ENCODE measurements at regions not wholly inside any gene's neighbourhood (a gene's known extent, or its start where the extent isn't known, plus 50 kb on each side); places are given as distances from the start of the nearest gene placed in this dataset.

GRCh38 chr9:26221290-26221689 is 543.0 kb upstream of the TUSC1 start:
- Histone ChIP-seq H3K36me3 (replicated peaks in 1 of 2; ENCODE audit: control insufficient read depth in 2 of 2, insufficient read depth in 2 of 2, low read length in 2 of 2) (no peaks in the 10 kb centered on the region), H2AK5ac (ENCODE audit: low read depth, low read length) (no peak overlapping the region)
- no peak for DNase-seq (ENCODE audit: low spot score)

DNA sequence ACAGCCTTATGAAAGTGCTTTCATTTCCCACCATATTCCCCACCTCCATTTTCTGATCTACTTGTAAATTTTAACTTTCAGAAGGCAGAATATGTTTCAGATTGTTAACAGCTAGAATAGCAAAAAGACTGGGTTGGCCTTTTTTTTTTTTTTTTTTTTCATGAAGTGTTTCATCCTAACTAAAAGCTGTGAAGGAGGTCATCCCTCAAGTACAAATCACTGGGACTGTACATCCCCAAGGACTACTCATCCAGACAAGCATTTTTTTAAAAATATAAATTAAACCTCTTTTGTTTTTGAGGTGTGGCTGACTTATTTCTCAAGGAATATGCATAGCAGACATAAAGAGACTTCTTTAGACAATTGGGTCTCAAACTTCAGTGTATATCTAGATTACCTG is 542.1 kb upstream of the TUSC1 start:
- H3K4me2 ChIP-seq (ENCODE audit: insufficient read depth, low read length, poor library complexity, severe bottlenecking): no peak overlapping the region
- H3K9me3 ChIP-seq (replicated peaks in 1 of 2; ENCODE audit: control insufficient read depth in 2 of 2, insufficient read depth in 1 of 2, low read depth in 1 of 2, low read length in 2 of 2): no peaks in the 10 kb centered on the region
- H3K4me3 ChIP-seq (ENCODE audit: low read length in 2 of 2): no peak overlapping the region
- H3K4me1 ChIP-seq (ENCODE audit: control insufficient read depth in 2 of 2, insufficient read depth in 1 of 2, low read depth in 1 of 2, low read length in 2 of 2): no peaks in the 10 kb centered on the region
- H3K36me3 ChIP-seq (replicated peaks in 1 of 2; ENCODE audit: control insufficient read depth in 2 of 2, insufficient read depth in 2 of 2, low read length in 2 of 2): no peaks in the 10 kb centered on the region
- H3K9ac ChIP-seq (ENCODE audit: low read depth, low read length, poor library complexity): no peak overlapping the region
- no peak overlapping the region for H2BK12ac ChIP-seq (ENCODE audit: low read length)
- H3K23ac ChIP-seq (ENCODE audit: low read depth, low read length, poor library complexity): no peak overlapping the region
- no peaks in the 10 kb centered on the region for H3K79me1 ChIP-seq (ENCODE audit: low read depth, low read length)
- no peak overlapping the region for H2AFZ ChIP-seq (ENCODE audit: low read length)
- H3K18ac ChIP-seq (ENCODE audit: low read length): no peak overlapping the region
- DNase-seq (ENCODE audit: low spot score): no peak
- no peak overlapping the region for H3K27ac ChIP-seq (replicated peaks; ENCODE audit: low read length)
- H4K91ac ChIP-seq (ENCODE audit: low read depth, low read length, poor library complexity): no peak overlapping the region
- no peak overlapping the region for H3K4ac ChIP-seq (ENCODE audit: low read length)
- no peak overlapping the region for H2BK15ac ChIP-seq (ENCODE audit: low read length)
- no peak overlapping the region for H2BK5ac ChIP-seq (ENCODE audit: low read length)
- H2BK120ac ChIP-seq (ENCODE audit: low read depth, low read length): no peak overlapping the region
- H4K8ac ChIP-seq (ENCODE audit: low read depth, low read length): no peak overlapping the region
- H3K27me3 ChIP-seq (ENCODE audit: control insufficient read depth in 3 of 3, insufficient read depth in 3 of 3, low read depth in 1 of 3, low read length in 3 of 3): no peaks in the 10 kb centered on the region
- no peak overlapping the region for H2AK5ac ChIP-seq (ENCODE audit: low read depth, low read length)
- H3K14ac ChIP-seq (ENCODE audit: low read length): no peak overlapping the region

More at GRCh38 chr9:26221290-26221689, 543.0 kb upstream of the TUSC1 start:
- Histone ChIP-seq H3K14ac (ENCODE audit: low read length) (no peak overlapping the region), H2AFZ (ENCODE audit: low read length) (no peak overlapping the region), H3K23ac (ENCODE audit: low read depth, low read length, poor library complexity) (no peak overlapping the region), H4K8ac (ENCODE audit: low read depth, low read length) (no peak overlapping the region), H2BK12ac (ENCODE audit: low read length) (no peak overlapping the region), H3K4me1 (ENCODE audit: control insufficient read depth in 2 of 2, insufficient read depth in 1 of 2, low read depth in 1 of 2, low read length in 2 of 2) (no peaks in the 10 kb centered on the region), H2BK15ac (ENCODE audit: low read length) (no peak overlapping the region), H3K4me3 (ENCODE audit: low read length in 2 of 2) (no peak overlapping the region), H3K4me2 (ENCODE audit: insufficient read depth, low read length, poor library complexity, severe bottlenecking) (no peak overlapping the region), H3K18ac (ENCODE audit: low read length) (no peak overlapping the region), H3K27ac (replicated peaks; ENCODE audit: low read length) (no peak overlapping the region), H4K91ac (ENCODE audit: low read depth, low read length, poor library complexity) (no peak overlapping the region), H2BK5ac (ENCODE audit: low read length) (no peak overlapping the region), H2BK120ac (ENCODE audit: low read depth, low read length) (no peak overlapping the region), H3K9me3 (replicated peaks in 1 of 2; ENCODE audit: control insufficient read depth in 2 of 2, insufficient read depth in 1 of 2, low read depth in 1 of 2, low read length in 2 of 2) (no peaks in the 10 kb centered on the region), H3K9ac (ENCODE audit: low read depth, low read length, poor library complexity) (no peak overlapping the region), H3K79me1 (ENCODE audit: low read depth, low read length) (no peaks in the 10 kb centered on the region), H3K27me3 (ENCODE audit: control insufficient read depth in 3 of 3, insufficient read depth in 3 of 3, low read depth in 1 of 3, low read length in 3 of 3) (no peaks in the 10 kb centered on the region), H3K4ac (ENCODE audit: low read length) (no peak overlapping the region)

- Histone ChIP-seq H3K4me1 (ENCODE audit: control insufficient read depth in 2 of 2, insufficient read depth in 1 of 2, low read depth in 1 of 2, low read length in 2 of 2) (no peaks in the 10 kb centered on the region), H4K8ac (ENCODE audit: low read depth, low read length) (no peak overlapping the region), H2AK5ac (ENCODE audit: low read depth, low read length) (no peak overlapping the region), H3K23ac (ENCODE audit: low read depth, low read length, poor library complexity) (no peak overlapping the region), H3K36me3 (replicated peaks in 1 of 2; ENCODE audit: control insufficient read depth in 2 of 2, insufficient read depth in 2 of 2, low read length in 2 of 2) (no peaks in the 10 kb centered on the region), H3K9ac (ENCODE audit: low read depth, low read length, poor library complexity) (no peak overlapping the region), H3K18ac (ENCODE audit: low read length) (no peak overlapping the region), H2BK12ac (ENCODE audit: low read length) (no peak overlapping the region), H4K91ac (ENCODE audit: low read depth, low read length, poor library complexity) (no peak overlapping the region), H3K27me3 (ENCODE audit: control insufficient read depth in 3 of 3, insufficient read depth in 3 of 3, low read depth in 1 of 3, low read length in 3 of 3) (no peaks in the 10 kb centered on the region), H2BK5ac (ENCODE audit: low read length) (no peak overlapping the region), H3K4me2 (ENCODE audit: insufficient read depth, low read length, poor library complexity, severe bottlenecking) (no peak overlapping the region), H3K9me3 (replicated peaks in 1 of 2; ENCODE audit: control insufficient read depth in 2 of 2, insufficient read depth in 1 of 2, low read depth in 1 of 2, low read length in 2 of 2) (no peaks in the 10 kb centered on the region), H2AFZ (ENCODE audit: low read length) (no peak overlapping the region), H3K14ac (ENCODE audit: low read length) (no peak overlapping the region), H3K27ac (replicated peaks; ENCODE audit: low read length) (no peak overlapping the region), H2BK15ac (ENCODE audit: low read length) (no peak overlapping the region), H3K4ac (ENCODE audit: low read length) (no peak overlapping the region), H3K79me1 (ENCODE audit: low read depth, low read length) (no peaks in the 10 kb centered on the region), H2BK120ac (ENCODE audit: low read depth, low read length) (no peak overlapping the region), H3K4me3 (ENCODE audit: low read length in 2 of 2) (no peak overlapping the region)
- no CpG with 5 or more reads among the region's 9 CpGs for WGBS, 2 donors (ENCODE audit: extremely low coverage in 2 of 2, insufficient read length in 2 of 2, insufficient replicate concordance in 1 of 2)
- DNase-seq (ENCODE audit: low spot score): no peak
These were observed 541.7 kb upstream of the TUSC1 start for GRCh38 chr9:26219961-26220360.

- Histone ChIP-seq H3K27me3 (ENCODE audit: control insufficient read depth in 3 of 3, insufficient read depth in 3 of 3, low read depth in 1 of 3, low read length in 3 of 3) (no peaks in the 10 kb centered on the region), H3K9ac (ENCODE audit: low read depth, low read length, poor library complexity) (no peak overlapping the region), H3K4me3 (ENCODE audit: low read length in 2 of 2) (no peak overlapping the region), H3K4ac (ENCODE audit: low read length) (no peak overlapping the region), H4K8ac (ENCODE audit: low read depth, low read length) (no peak overlapping the region), H2BK5ac (ENCODE audit: low read length) (no peak overlapping the region), H3K18ac (ENCODE audit: low read length) (no peak overlapping the region), H3K27ac (replicated peaks; ENCODE audit: low read length) (no peak overlapping the region), H2BK120ac (ENCODE audit: low read depth, low read length) (no peak overlapping the region), H3K79me1 (ENCODE audit: low read depth, low read length) (peaks cover 2% of the 10 kb centered on the region), H2BK15ac (ENCODE audit: low read length) (no peak overlapping the region), H2BK12ac (ENCODE audit: low read length) (no peak overlapping the region), H3K4me2 (ENCODE audit: insufficient read depth, low read length, poor library complexity, severe bottlenecking) (no peak overlapping the region), H3K4me1 (ENCODE audit: control insufficient read depth in 2 of 2, insufficient read depth in 1 of 2, low read depth in 1 of 2, low read length in 2 of 2) (no peaks in the 10 kb centered on the region), H3K9me3 (replicated peaks in 1 of 2; ENCODE audit: control insufficient read depth in 2 of 2, insufficient read depth in 1 of 2, low read depth in 1 of 2, low read length in 2 of 2) (no peaks in the 10 kb centered on the region), H2AK5ac (ENCODE audit: low read depth, low read length) (no peak overlapping the region), H2AFZ (ENCODE audit: low read length) (no peak overlapping the region), H3K36me3 (replicated peaks in 1 of 2; ENCODE audit: control insufficient read depth in 2 of 2, insufficient read depth in 2 of 2, low read length in 2 of 2) (no peaks in the 10 kb centered on the region), H3K23ac (ENCODE audit: low read depth, low read length, poor library complexity) (no peak overlapping the region), H3K14ac (ENCODE audit: low read length) (no peak overlapping the region), H4K91ac (ENCODE audit: low read depth, low read length, poor library complexity) (no peak overlapping the region)
- DNase-seq (ENCODE audit: low spot score): no peak
- no CpG with 5 or more reads among the region's 1 CpG for WGBS, 2 donors (ENCODE audit: extremely low coverage in 2 of 2, insufficient read length in 2 of 2, insufficient replicate concordance in 1 of 2)
These were observed 538.5 kb upstream of the TUSC1 start for GRCh38 chr9:26216702-26217101.

Data from neuronal stem cell (in vitro differentiated cells).